Smooth muscle cell (in vitro differentiated cells): ENCODE measurements at regions not wholly inside any gene's neighbourhood (a gene's known extent, or its start where the extent isn't known, plus 50 kb on each side); places are given as distances from the start of the nearest gene placed in this dataset.

Experiments
- DNase-seq: peaks from one replicate; lab custom pipeline; 2025; ENCODE audit not compliant: unreplicated experiment; lab: John Stamatoyannopoulos, UW
- H2AFZ ChIP-seq: fragments of 200-600 bp; sonication (generic); 2 replicates; pipeline ENCODE4 v1.6.0; 2016; ENCODE audit warnings: antibody characterized with exemption, low read depth, mild to moderate bottlenecking
- H3F3A ChIP-seq: fragments of 200-600 bp; sonication (generic); 2 replicates; pipeline ENCODE4 v1.6.0; 2017; ENCODE audit warnings: antibody characterized with exemption, low read depth
- H3K27ac ChIP-seq: fragments of 200-600 bp; sonication (generic); 2 replicates; pipeline ENCODE4 v1.5.1; 2016; ENCODE audit warnings: low read depth, mild to moderate bottlenecking
- H3K27me3 ChIP-seq: fragments of 200-600 bp; sonication (generic); 2 replicates; pipeline ENCODE4 v1.6.1; 2016; ENCODE audit warnings: low read depth, mild to moderate bottlenecking
- H3K36me3 ChIP-seq: fragments of 200-600 bp; sonication (generic); 2 replicates; pipeline ENCODE4 v1.5.1; 2016; ENCODE audit warnings: low read depth
- H3K4me1 ChIP-seq: fragments of 200-600 bp; sonication (generic); 2 replicates; pipeline ENCODE4 v1.5.1; 2016; ENCODE audit warnings: low read depth
- H3K4me2 ChIP-seq: fragments of 200-600 bp; sonication (generic); 2 replicates; pipeline ENCODE4 v1.6.0; 2016; ENCODE audit warnings: mild to moderate bottlenecking
- H3K4me3 ChIP-seq: fragments of 200-600 bp; sonication (generic); 2 replicates; pipeline ENCODE4 v1.5.1; 2016; ENCODE audit warnings: mild to moderate bottlenecking
- H3K79me2 ChIP-seq: fragments of 200-600 bp; sonication (generic); 2 replicates; pipeline ENCODE4 v1.6.0; 2016; ENCODE audit warnings: low read depth, mild to moderate bottlenecking
- H3K9ac ChIP-seq: fragments of 200-600 bp; sonication (generic); 2 replicates; pipeline ENCODE4 v1.6.0; 2016; ENCODE audit warnings: low read depth
- H3K9me3 ChIP-seq: fragments of 200-600 bp; sonication (generic); replicated peaks from 2 replicates; pipeline ENCODE4 v1.5.1; 2016; ENCODE audit warnings: low read depth
- H4K20me1 ChIP-seq: fragments of 200-600 bp; sonication (generic); 2 replicates; pipeline ENCODE4 v1.6.0; 2016; ENCODE audit warnings: low read depth
- CTCF ChIP-seq: fragments of 200-600 bp; sonication (generic); IDR thresholded peaks from 2 replicates; pipeline ENCODE4 v1.5.1; 2017; ENCODE audit warnings: borderline replicate concordance, mild to moderate bottlenecking, antibody characterized with exemption; ENCODE audit not compliant: insufficient read depth, poor library complexity, severe bottlenecking
- WGBS: methylation state at CpG from one replicate; pipeline ENCODE4 v1.1.7; 2016; ENCODE audit warnings: low lambda C conversion rate; 5-methylcytosine and 5-hydroxymethylcytosine counted together

GRCh38 chr2:181250691-181251090 is 206.5 kb upstream of the ITGA4 start:
- Histone ChIP-seq H3K4me2 (no peak overlapping the region), H3F3A (no peaks in the 10 kb centered on the region), H3K36me3 (no peaks in the 10 kb centered on the region), H3K9me3 (no peaks in the 10 kb centered on the region), H3K9ac (no peak overlapping the region), H3K79me2 (no peaks in the 10 kb centered on the region), H2AFZ (no peak overlapping the region), H3K4me1 (no peaks in the 10 kb centered on the region), H3K4me3 (no peak overlapping the region), H4K20me1 (no peaks in the 10 kb centered on the region), H3K27ac (no peak overlapping the region), H3K27me3 (no peaks in the 10 kb centered on the region)
- WGBS = 89% methylated on average over 1 of the region's 1 CpG
- TF ChIP-seq CTCF = no peak
- no peak for DNase-seq

GRCh38 chr2:181252262-181253148 is 204.7 kb upstream of the ITGA4 start:
- no peaks in the 10 kb centered on the region for H4K20me1 ChIP-seq
- no peak overlapping the region for H3K9ac ChIP-seq
- H3K27ac ChIP-seq = no peak overlapping the region
- no peaks in the 10 kb centered on the region for H3K79me2 ChIP-seq
- no peaks in the 10 kb centered on the region for H3F3A ChIP-seq
- no peak for DNase-seq
- H3K4me1 ChIP-seq = no peaks in the 10 kb centered on the region
- H3K9me3 ChIP-seq = no peaks in the 10 kb centered on the region
- WGBS = 83% methylated on average over 5 of the region's 5 CpGs
- no peaks in the 10 kb centered on the region for H3K36me3 ChIP-seq
- H3K27me3 ChIP-seq = no peaks in the 10 kb centered on the region
- H3K4me2 ChIP-seq = no peak overlapping the region
- TF ChIP-seq CTCF = no peak
- H2AFZ ChIP-seq = no peak overlapping the region
- no peak overlapping the region for H3K4me3 ChIP-seq

GRCh38 chr2:181253438-181253837 is 203.7 kb upstream of the ITGA4 start:
- Histone ChIP-seq H3K79me2 (no peaks in the 10 kb centered on the region), H3K9me3 (no peaks in the 10 kb centered on the region), H3K27me3 (no peaks in the 10 kb centered on the region), H2AFZ (no peak overlapping the region), H3K36me3 (no peaks in the 10 kb centered on the region), H3F3A (no peaks in the 10 kb centered on the region), H3K4me1 (no peaks in the 10 kb centered on the region), H3K9ac (no peak overlapping the region), H4K20me1 (no peaks in the 10 kb centered on the region), H3K27ac (no peak overlapping the region), H3K4me3 (no peak overlapping the region), H3K4me2 (no peak overlapping the region)
- 98% methylated on average over 3 of the region's 3 CpGs for WGBS
- no peak for TF ChIP-seq CTCF
- no peak for DNase-seq

GRCh38 chr2:181255651-181256050 is 201.5 kb upstream of the ITGA4 start:
- no peaks in the 10 kb centered on the region for H3K36me3 ChIP-seq
- H3K9ac ChIP-seq = no peak overlapping the region
- no peaks in the 10 kb centered on the region for H3F3A ChIP-seq
- no peaks in the 10 kb centered on the region for H3K4me1 ChIP-seq
- TF ChIP-seq CTCF = no peak
- H4K20me1 ChIP-seq = no peaks in the 10 kb centered on the region
- H3K4me3 ChIP-seq = no peak overlapping the region
- DNase-seq = no peak
- no peak overlapping the region for H3K27ac ChIP-seq
- H3K27me3 ChIP-seq = no peaks in the 10 kb centered on the region
- no peak overlapping the region for H2AFZ ChIP-seq
- WGBS = 95% methylated on average over 1 of the region's 1 CpG
- H3K4me2 ChIP-seq = no peak overlapping the region
- H3K79me2 ChIP-seq = no peaks in the 10 kb centered on the region
- H3K9me3 ChIP-seq = no peaks in the 10 kb centered on the region
